IPS-NIHi11 (cell line): ENCODE measurements at regions not wholly inside any gene's neighbourhood (a gene's known extent, or its start where the extent isn't known, plus 50 kb on each side); places are given as distances from the start of the nearest gene placed in this dataset.
"Not testable (repeated sequence)": the region's sequence is repeated elsewhere in the genome, so short reads cannot be mapped to it uniquely, and the experiment has no call there.

Experiments
- DNase-seq: peaks from one replicate; pipeline ENCODE4 v3.0.0; 2012; ENCODE audit warnings: mixed read lengths, low spot score

- no peak for DNase-seq
Observed at GRCh38 chr4:36601864-36602495, 320.6 kb downstream of the DTHD1 start.

GRCh38 chr4:36609661-36610060 lies 328.2 kb downstream of the DTHD1 start:
- no peak for DNase-seq

DNA sequence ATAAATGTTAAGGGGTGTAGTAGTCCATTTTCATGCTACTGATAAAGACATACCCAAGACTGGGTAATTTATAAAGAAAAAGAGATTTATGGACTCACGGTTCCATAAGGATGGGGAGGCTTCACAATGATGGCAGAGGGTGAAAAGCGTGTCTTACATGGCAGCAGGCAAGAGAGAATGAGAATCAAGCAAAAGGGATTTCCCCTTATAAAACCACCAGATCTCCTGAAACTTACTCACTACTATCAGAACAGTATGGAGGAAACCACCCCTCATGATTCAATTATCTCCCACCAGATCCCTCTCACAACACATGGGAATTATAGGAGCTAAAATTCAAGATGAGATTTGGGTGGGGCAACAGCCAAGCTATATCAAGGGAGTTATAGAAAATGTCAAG lies 329.2 kb downstream of the DTHD1 start:
- no peak for DNase-seq

GRCh38 chr4:36613142-36613541 lies 331.7 kb downstream of the DTHD1 start:
- not testable (repeated sequence) for DNase-seq

DNA sequence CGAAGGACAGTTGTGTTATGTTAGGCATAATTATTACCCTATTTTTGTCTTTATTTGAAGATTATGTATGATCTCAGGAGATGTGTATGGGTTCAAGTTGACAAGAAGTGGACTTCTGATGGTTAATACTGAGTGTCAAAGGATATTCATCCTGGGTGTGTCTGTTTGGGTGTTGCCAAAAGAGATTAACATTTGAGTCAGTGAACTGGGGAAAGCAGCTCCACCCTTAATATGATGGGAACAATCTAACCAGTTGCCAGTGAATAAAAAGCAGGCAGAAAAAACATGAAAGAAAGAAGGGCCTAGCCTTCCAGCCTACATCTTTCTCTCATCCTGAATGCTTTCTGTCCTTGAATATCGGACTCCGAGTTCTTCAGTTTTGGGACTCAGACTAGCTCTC lies 332.6 kb downstream of the DTHD1 start:
- no peak for DNase-seq

GRCh38 chr4:36618102-36618501 lies 336.7 kb downstream of the DTHD1 start:
- no peak for DNase-seq

GRCh38 chr4:36624030-36624429 lies 342.6 kb downstream of the DTHD1 start:
- DNase-seq = no peak

GRCh38 chr4:36638273-36638811 lies 356.9 kb downstream of the DTHD1 start:
- DNase-seq = no peak

DNA sequence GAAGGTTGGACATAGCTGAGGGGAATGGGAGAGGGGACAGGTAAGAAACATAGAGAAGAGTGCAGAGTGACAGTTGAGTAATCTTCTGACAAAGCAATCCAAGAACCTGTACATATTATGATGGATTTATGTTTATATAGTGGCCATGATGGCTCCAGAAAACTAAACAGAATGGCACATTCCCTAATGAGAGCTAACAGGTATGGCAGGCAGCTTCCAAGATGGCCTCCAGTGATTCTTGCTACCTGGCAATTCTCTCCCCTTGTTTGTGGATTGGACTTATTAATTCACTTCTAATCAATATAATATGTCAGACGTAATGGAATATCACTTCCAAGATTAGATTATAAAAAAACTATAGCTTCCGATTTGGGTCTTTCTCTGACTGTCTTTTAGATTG lies 359.5 kb downstream of the DTHD1 start:
- DNase-seq = no peak

GRCh38 chr4:36651253-36651652 lies 369.8 kb downstream of the DTHD1 start:
- DNase-seq = no peak

GRCh38 chr4:36652857-36653256 lies 371.4 kb downstream of the DTHD1 start:
- DNase-seq = no peak

DNA sequence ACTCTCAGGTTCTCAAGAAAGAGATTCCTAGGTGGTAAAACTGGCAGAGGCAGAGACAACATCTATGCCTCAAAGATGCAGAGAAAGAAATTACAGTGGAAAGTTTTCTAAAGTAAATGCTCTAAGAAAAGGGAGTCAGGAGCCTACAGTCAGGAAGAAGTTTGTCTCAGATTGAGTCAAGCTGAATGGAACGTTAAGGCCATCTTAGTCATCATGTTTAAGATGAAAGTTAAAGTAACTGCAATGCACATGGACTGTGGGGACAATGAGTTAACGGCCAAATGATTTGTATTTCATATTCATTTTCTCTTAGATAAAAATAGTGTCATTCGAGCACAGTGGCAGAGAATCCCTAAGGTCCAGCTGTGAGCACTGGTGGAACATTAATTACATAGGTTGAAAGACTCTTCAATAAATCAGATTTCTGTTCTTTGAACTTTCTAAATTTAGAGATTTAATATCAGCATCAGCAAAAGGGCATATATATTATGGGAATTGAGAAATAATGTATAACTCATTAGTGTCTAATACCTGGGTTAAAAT lies 384.6 kb downstream of the DTHD1 start:
- no peak for DNase-seq

GRCh38 chr4:36675436-36675835 lies 394.0 kb downstream of the DTHD1 start:
- DNase-seq = no peak

DNA sequence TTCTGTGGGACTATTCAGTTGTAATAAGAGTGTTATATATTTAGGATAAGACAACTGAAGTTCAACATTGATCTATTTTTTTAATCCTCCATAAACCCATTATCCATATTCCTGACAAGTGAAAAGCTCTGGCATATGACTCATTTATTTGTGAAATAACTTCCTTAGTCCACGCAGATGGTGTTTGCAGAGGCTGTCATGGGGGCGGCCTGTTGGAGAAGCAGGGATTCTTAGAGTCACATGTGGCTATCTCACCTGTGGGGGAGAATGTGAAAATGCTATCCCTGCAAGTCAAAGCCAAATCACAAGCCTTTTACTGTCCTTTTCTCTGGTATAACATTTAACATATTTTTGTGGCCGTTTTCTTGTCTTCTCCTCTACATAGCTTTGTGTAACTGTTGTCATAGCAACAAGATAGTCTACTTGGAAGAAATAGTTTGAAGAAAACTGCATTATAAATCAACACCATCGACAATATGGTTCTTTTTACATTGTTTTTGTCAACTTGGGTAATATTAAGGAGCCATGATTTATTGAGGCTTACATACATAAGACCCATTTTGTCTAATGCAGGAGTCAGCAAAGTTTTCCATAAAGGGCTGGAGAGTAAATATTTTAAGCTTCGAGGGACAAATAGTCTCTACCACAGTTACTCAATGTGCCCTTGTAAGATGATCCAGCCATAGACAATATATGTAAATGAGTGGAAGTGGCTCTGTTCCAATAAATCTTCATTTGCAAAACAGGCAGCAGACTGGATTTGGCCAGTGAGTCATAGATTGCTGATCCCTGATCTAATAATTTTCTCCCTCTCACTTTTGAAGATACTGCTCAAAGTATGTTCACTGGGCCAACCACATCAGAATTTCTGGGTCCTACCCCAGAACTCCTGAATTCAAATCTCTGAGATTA lies 395.0 kb downstream of the DTHD1 start:
- DNase-seq = no peak

DNA sequence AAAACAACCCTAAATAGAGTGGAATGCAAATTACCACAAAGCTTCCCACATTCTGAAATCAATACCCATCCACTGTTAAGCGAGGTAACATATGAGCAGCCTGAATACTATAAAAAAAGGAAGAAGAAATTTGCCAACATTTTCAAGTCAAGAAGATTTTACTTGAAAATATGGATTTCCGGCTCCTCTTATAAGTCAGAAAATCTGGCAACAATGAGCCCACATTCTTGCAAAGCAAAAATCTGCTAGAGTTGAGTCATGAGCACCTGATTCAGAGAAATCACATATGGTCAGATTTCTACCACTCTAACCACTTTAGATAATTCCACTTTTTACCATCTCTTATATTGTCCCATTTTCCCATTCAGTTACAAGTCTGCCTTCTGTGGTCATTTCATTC lies 395.7 kb downstream of the DTHD1 start:
- DNase-seq = no peak

DNA sequence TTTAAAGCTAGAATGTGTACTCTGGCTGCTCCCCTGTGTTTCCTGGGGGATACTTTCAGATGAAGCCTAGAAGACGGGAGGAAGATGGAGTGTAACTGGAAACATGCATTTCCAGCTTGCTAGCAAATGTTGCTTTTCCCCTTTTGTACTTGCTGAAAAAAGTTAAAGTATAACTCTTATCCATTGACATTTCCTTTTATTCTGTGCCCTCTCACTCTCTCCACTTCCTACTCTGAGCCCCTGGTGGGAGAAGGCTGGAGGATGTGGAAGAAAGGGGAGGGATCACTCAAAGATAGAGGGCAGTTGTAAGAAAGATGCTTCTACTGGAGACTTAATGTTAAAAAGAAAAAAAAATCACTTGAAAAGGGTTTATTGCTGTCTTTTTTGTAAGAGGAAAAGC lies 396.5 kb downstream of the DTHD1 start:
- DNase-seq = no peak

DNA sequence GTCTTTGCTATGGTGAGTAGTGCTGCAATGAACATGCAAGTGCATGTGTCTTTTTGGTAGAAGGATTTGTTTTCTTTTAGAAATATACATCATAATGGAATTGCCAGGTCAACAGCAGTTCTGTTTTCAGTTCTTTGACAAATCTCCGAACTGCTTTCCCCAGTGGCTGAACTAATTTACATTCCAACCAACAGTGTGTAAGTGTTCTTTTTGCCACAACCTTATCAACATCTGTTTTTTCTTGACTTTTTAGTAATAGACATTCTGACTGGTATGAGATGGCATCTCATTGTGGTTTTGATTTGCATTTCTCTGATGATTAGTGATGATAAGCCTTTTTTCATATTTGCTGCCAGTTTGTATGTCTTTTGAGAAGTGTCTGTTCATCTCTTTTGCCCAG lies 406.3 kb downstream of the DTHD1 start:
- no peak for DNase-seq

DNA sequence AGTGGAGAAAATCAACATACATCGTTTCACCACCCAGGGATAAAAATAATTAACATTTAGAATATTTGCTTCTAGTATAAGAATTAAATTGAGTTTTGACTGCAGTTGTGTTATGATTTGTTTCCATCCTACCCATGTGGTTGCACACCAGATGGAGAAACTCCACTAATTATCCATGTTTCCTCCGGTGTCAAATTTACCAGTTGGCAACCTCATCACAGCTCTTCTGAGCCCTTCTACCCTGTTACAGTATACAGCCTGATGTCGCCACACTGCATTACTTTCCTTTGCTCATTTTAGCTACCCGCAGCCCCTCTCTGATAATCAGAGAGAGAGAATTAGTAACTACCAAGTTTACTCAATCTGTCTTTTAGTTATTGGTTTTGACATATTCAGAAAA lies 411.2 kb downstream of the DTHD1 start:
- no peak for DNase-seq

DNA sequence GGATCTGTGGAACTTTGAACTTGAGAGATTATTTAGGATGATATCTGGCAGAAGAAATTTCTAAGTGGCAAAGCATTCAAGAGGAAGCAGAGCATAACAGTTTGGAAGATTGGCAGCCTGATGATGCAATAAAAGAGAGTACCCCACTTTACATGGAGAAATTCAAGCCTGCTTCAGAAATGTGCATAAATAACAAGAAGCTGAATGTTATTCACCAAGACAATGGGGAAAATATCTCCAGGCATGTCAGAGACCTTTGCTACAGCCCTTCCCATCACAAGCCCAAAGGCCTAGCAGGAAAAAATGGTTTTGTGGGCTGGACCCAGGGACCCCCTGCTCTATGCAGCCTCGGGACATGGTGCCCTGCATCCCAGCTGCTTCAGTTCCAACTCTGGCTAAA lies 420.8 kb downstream of the DTHD1 start:
- no peak for DNase-seq

DNA sequence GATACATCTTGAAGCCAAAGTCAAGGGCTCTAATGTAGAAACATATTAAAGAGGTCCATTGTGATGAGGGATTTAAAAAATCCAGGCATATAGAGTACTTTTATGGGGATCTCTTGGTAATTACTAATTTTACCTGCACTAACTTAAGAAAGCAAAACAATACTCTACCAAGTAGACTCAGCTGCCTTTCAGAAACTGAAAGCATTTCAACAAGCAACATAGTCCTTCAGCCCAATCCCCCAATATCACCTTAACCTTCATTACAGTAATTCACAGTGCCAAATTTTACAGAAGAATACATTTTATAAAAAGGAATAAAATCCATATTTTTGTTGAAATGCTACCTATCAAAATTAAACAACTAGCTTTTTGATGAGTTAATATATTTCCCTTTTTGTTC lies 422.9 kb downstream of the DTHD1 start:
- no peak for DNase-seq

GRCh38 chr4:36709991-36710390 lies 428.6 kb downstream of the DTHD1 start:
- DNase-seq = no peak

GRCh38 chr4:36712013-36712412 lies 430.6 kb downstream of the DTHD1 start:
- DNase-seq = no peak

- DNase-seq = no peak
Observed at GRCh38 chr4:36716874-36717273, 435.5 kb downstream of the DTHD1 start.
